SJSA1 (cell line): ENCODE measurements at regions not wholly inside any gene's neighbourhood (a gene's known extent, or its start where the extent isn't known, plus 50 kb on each side); places are given as distances from the start of the nearest gene placed in this dataset.
"Not testable (repeated sequence)": the region's sequence is repeated elsewhere in the genome, so short reads cannot be mapped to it uniquely, and the experiment has no call there.

ENCODE experiments used
- DNase-seq, 2 experiments: peaks; one replicate each; pipeline ENCODE4 v3.0.0-alpha.2; 2015 to 2020; ENCODE audit warnings: low spot score in 2 of 2, low read depth in 1 of 2
- H3K27ac ChIP-seq: fragments of 250-450 bp; sonication (Bioruptor Pico); 2 replicates; pipeline ENCODE4 v1.5.1; 2020; ENCODE audit warnings: mild to moderate bottlenecking, moderate library complexity
- H3K27me3 ChIP-seq: fragments of 250-450 bp; sonication (Bioruptor Pico); replicated peaks from 2 replicates; pipeline ENCODE4 v1.5.1; 2020; ENCODE audit warnings: mild to moderate bottlenecking, moderate library complexity
- H3K36me3 ChIP-seq: fragments of 250-450 bp; sonication (Bioruptor Pico); 2 replicates; pipeline ENCODE4 v1.5.1; 2020; ENCODE audit warnings: mild to moderate bottlenecking
- H3K4me1 ChIP-seq: fragments of 250-450 bp; sonication (Bioruptor Pico); replicated peaks from 2 replicates; pipeline ENCODE4 v1.6.1; 2021; ENCODE audit warnings: mild to moderate bottlenecking
- H3K4me3 ChIP-seq: fragments of 250-450 bp; sonication (Bioruptor Pico); 2 replicates; pipeline ENCODE4 v1.5.1; 2020; ENCODE audit warnings: mild to moderate bottlenecking
- H3K9me3 ChIP-seq: fragments of 250-450 bp; sonication (Bioruptor Pico); replicated peaks from 2 replicates; pipeline ENCODE4 v1.5.1; 2020; ENCODE audit warnings: mild to moderate bottlenecking

GRCh38 chr5:130890610-130891009, 274.4 kb downstream of the HINT1 start:
- no peak for DNase-seq
- no peaks in the 10 kb centered on the region for H3K9me3 ChIP-seq
- peaks cover 4% of the 10 kb centered on the region for H3K27me3 ChIP-seq
- no peak overlapping the region for H3K4me3 ChIP-seq
- no peak overlapping the region for H3K27ac ChIP-seq
- no peaks in the 10 kb centered on the region for H3K36me3 ChIP-seq
- H3K4me1 ChIP-seq: no peaks in the 10 kb centered on the region

GRCh38 chr5:130885691-130886090, 279.4 kb downstream of the HINT1 start:
- H3K36me3 ChIP-seq: no peaks in the 10 kb centered on the region
- DNase-seq: no peak
- no peak overlapping the region for H3K4me3 ChIP-seq
- no peaks in the 10 kb centered on the region for H3K4me1 ChIP-seq
- H3K27ac ChIP-seq: no peak overlapping the region
- H3K27me3 ChIP-seq: peaks cover 4% of the 10 kb centered on the region
- H3K9me3 ChIP-seq: no peaks in the 10 kb centered on the region

DNA sequence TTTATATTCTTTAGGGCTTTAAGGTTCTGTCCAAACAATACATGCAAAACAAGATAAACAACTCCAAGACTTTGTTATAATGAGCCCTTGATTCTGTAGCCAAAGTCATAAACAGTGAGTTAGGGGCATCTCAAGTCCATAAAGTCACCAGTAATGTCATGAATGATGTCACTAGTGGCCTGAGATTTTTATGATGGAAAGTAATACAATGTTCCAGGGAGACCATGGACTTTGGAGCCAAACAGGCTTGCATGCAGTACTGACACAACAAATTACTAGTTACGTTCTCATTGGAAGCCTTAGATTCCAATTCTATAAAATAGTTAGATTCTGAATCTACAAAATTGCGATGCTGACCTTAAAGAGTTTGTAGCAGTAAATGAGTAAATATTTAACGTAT, 280.0 kb downstream of the HINT1 start:
- Histone ChIP-seq H3K9me3 (no peaks in the 10 kb centered on the region), H3K4me1 (no peaks in the 10 kb centered on the region), H3K4me3 (no peak overlapping the region), H3K36me3 (no peaks in the 10 kb centered on the region), H3K27me3 (peaks cover 6% of the 10 kb centered on the region), H3K27ac (no peak overlapping the region)
- no peak for DNase-seq

GRCh38 chr5:130884023-130884422, 281.0 kb downstream of the HINT1 start:
- Histone ChIP-seq H3K9me3 (no peaks in the 10 kb centered on the region), H3K4me3 (no peak overlapping the region), H3K36me3 (no peaks in the 10 kb centered on the region), H3K27me3 (peaks cover 8% of the 10 kb centered on the region), H3K4me1 (no peaks in the 10 kb centered on the region), H3K27ac (no peak overlapping the region)
- no peak for DNase-seq

DNA sequence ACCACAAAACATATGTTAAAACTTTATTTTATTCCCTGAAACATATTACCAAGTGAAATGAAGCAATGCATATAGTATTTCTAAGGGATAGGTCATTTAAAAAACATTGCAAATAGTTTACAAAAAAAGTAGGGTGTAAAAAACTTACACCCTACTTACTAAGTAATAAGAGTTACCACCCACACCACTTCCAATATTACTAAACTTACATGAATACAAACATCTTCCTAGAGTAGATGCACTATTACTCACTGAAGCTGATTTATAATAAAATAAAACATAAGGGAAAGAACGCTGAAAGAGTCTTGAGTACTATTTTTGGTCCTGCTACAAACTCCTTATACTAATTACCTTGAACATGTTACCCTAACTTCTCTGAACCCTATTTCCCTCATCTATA, 289.4 kb downstream of the HINT1 start:
- no peaks in the 10 kb centered on the region for H3K4me1 ChIP-seq
- DNase-seq: no peak
- no peaks in the 10 kb centered on the region for H3K36me3 ChIP-seq
- H3K27me3 ChIP-seq: peaks cover 4% of the 10 kb centered on the region; the same call in 1 of the 2 replicates
- H3K27ac ChIP-seq: no peak overlapping the region
- H3K9me3 ChIP-seq: no peaks in the 10 kb centered on the region
- no peak overlapping the region for H3K4me3 ChIP-seq

- DNase-seq: no peak
- no peaks in the 10 kb centered on the region for H3K36me3 ChIP-seq
- H3K9me3 ChIP-seq: no peaks in the 10 kb centered on the region
- H3K27ac ChIP-seq: no peak overlapping the region
- no peaks in the 10 kb centered on the region for H3K4me1 ChIP-seq
- H3K4me3 ChIP-seq: no peak overlapping the region
- H3K27me3 ChIP-seq: peaks cover 1% of the 10 kb centered on the region; the same call in 1 of the 2 replicates
These were observed 290.1 kb downstream of the HINT1 start for GRCh38 chr5:130874861-130875417.

DNA sequence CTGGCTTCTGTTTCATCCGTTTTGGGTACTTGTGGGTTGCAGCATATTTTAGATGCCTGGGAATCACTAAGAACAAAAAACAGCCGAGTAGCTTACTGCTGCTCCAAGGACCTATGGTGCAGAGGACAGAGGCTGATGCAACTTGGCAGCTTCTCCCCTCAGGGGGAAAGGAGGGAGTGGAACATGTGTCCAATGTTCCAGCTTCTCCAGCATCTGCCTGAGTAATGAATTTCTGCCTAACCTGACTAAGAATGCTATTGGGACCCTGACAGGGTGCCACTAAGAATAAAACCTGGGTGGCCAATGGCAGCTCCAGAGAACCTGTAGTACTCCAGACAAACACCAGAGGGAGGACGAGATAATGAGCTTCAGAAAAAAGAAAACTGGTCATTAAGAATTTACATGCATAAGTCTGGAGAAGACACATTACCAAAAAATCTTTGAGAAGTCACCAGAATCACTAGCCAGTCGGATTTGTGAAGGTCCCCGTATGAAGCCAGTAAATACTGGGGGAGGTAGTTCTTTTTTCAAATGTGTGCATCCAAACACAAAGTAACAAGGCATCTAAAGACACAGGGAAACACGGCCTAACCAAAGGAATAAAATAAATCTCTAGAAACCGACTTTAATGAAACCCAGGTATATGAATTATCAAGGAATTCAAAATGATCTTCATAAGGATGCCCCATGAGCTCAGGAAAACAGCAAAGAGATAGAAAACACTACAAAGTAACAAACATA, 293.5 kb downstream of the HINT1 start:
- H3K36me3 ChIP-seq: no peaks in the 10 kb centered on the region
- no peak overlapping the region for H3K27ac ChIP-seq
- DNase-seq: peak in 1 of 2 experiments; percentile 50
- H3K4me1 ChIP-seq: no peaks in the 10 kb centered on the region
- no peaks in the 10 kb centered on the region for H3K9me3 ChIP-seq
- H3K27me3 ChIP-seq: no peaks in the 10 kb centered on the region; the same call in 1 of the 2 replicates
- no peak overlapping the region for H3K4me3 ChIP-seq

DNA sequence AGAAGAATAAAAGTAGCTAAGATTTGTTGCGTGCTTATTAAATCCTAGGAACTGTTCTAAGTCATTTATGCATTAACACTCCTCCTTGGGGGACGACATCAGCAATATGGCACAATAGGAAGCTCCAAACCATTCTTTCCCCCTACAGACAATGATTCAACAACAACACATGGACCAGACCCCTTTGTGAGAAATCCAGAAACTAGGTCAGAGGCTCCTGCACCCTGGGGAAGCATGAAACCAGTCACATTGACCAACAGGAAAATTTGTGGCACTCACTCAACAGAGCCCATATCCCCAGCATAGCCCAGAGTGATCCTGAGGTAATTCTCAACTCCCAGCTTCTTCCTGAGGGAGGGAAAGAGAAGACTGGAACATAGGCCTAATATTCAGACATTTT, 294.4 kb downstream of the HINT1 start:
- Histone ChIP-seq H3K27me3 (no peaks in the 10 kb centered on the region; the same call in 1 of the 2 replicates), H3K27ac (no peak overlapping the region), H3K4me3 (no peak overlapping the region), H3K4me1 (no peaks in the 10 kb centered on the region), H3K9me3 (no peaks in the 10 kb centered on the region), H3K36me3 (no peaks in the 10 kb centered on the region)
- no peak for DNase-seq

- no peaks in the 10 kb centered on the region for H3K36me3 ChIP-seq
- DNase-seq: no peak
- no peak overlapping the region for H3K4me3 ChIP-seq
- H3K27ac ChIP-seq: no peak overlapping the region
- no peaks in the 10 kb centered on the region for H3K4me1 ChIP-seq
- H3K27me3 ChIP-seq: no peaks in the 10 kb centered on the region; the same call in 1 of the 2 replicates
- H3K9me3 ChIP-seq: no peaks in the 10 kb centered on the region
These were observed 296.7 kb downstream of the HINT1 start for GRCh38 chr5:130868186-130868840.

DNA sequence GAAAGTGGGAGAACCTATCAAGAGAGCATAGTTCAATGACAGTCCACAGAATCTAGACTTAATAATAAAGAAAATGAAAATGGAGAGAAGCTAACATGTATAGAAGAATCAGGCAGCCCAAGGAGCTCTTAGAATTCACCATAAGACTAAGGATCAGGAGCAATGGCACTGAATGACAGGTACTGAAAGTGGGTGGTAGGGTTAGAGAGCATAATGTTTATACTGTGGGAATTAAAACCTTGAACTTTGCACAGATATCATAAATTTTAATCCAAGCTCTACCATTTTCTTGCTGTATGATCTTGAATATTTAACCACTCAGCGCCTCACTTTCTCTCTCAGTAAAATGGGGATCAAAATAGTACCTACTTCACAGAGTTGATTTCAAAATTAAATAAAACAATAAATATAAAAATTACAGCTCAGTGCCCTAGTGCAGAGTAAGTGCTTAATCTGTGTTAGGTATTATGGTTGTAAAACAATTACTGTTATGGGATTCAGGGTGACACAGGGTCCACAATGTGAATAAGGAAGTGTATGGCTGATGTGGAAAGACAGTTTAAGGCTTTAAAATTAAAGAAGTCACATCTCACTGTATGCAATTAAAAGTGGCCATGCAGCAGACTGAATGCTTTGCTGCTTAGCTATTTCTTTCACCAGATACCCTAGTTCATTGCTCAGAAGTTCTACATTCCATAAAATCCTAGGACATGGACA, 319.8 kb downstream of the HINT1 start:
- no peak overlapping the region for H3K27ac ChIP-seq
- no peaks in the 10 kb centered on the region for H3K36me3 ChIP-seq
- DNase-seq: no peak
- no peaks in the 10 kb centered on the region for H3K27me3 ChIP-seq
- H3K9me3 ChIP-seq: peaks cover 4% of the 10 kb centered on the region; the same call in 1 of the 2 replicates
- no peaks in the 10 kb centered on the region for H3K4me1 ChIP-seq
- no peak overlapping the region for H3K4me3 ChIP-seq

- DNase-seq: peak in 1 of 2 experiments; percentile 24
- H3K9me3 ChIP-seq: no peaks in the 10 kb centered on the region
- no peaks in the 10 kb centered on the region for H3K36me3 ChIP-seq
- no peaks in the 10 kb centered on the region for H3K4me1 ChIP-seq
- no peaks in the 10 kb centered on the region for H3K27me3 ChIP-seq
- H3K27ac ChIP-seq: no peak overlapping the region
- peak overlapping the region; percentile 18 for H3K4me3 ChIP-seq
These were observed 328.1 kb downstream of the HINT1 start for GRCh38 chr5:130836729-130837649.

- DNase-seq, H3K36me3 ChIP-seq, H3K4me1 ChIP-seq: not testable (repeated sequence)
These were observed 347.3 kb downstream of the HINT1 start for GRCh38 chr5:130817598-130818384.

More at GRCh38 chr5:130817598-130818384, 347.3 kb downstream of the HINT1 start:
- not testable (repeated sequence) for H3K4me3 ChIP-seq, H3K9me3 ChIP-seq, H3K27ac ChIP-seq, H3K27me3 ChIP-seq
